ENCODE measurements at regions not wholly inside any gene's neighbourhood (a gene's known extent, or its start where the extent isn't known, plus 50 kb on each side); places are given as distances from the start of the nearest gene placed in this dataset.

DNA sequence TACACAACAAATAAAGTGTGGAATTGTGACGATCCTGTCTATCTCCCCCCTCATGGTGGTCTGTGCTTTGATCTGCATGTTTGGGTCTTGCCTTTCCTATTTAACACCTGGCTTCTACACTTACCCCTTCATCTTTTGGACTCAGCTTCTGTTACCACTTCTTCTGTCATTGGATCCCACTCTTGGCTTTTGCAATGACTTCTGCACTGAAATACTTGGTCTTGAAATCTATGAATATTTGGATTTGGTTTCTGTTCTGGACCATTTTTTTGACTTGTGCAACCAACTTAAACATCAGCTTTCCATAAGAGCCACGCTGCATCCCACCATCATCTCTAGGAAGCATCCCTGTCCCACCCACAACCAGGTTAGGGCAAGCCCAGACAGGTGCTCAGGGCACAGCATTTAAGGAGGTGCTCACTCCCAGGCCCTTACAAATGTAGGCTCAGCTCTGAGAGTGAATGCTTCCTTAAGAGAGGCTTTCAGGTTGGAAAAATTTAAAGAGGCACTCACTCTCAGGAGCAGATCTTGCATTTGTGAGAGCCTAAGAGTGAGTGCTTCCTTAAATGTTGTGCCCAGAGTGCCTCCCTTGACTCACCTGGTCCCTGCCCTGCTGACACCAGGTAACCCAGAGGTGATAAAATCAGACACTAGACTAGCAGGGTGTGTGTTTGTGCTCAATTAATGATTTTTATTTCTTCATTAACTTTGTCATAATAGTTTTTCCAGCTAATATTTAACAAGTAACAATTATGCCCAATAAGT, 124.5 kb upstream of the SH3BP4 start:
- FAIRE-seq: no peak
- TF ChIP-seq PAX5 (IDR thresholded peaks at IDR 0.05; ENCODE audit: insufficient read depth, low read length, severe bottlenecking): no peak
- TF ChIP-seq POU2F2 (IDR thresholded peaks at IDR 0.05; ENCODE audit: low read depth, low read length): no peak
- TF ChIP-seq SPI1 (IDR thresholded peaks at IDR 0.05; ENCODE audit: low read depth, low read length): no peak
- TF ChIP-seq POLR2A (IDR thresholded peaks at IDR 0.05; ENCODE audit: low read depth, low read length): no peak
- no peak for TF ChIP-seq TAF1 (IDR thresholded peaks at IDR 0.05; ENCODE audit: low read depth, low read length)
- TF ChIP-seq POLR2AphosphoS5 (IDR thresholded peaks at IDR 0.05; ENCODE audit: low read depth, low read length): no peak
- DNase-seq (ENCODE audit: insufficient read length, low spot score): no peak

GRCh38 chr2:234826681-234827080, 125.1 kb upstream of the SH3BP4 start:
- DNase-seq (ENCODE audit: insufficient read length, low spot score) (no peak), FAIRE-seq (no peak)
- TF ChIP-seq PAX5 (IDR thresholded peaks at IDR 0.05; ENCODE audit: insufficient read depth, low read length, severe bottlenecking): no peak
- no peak for TF ChIP-seq POU2F2 (IDR thresholded peaks at IDR 0.05; ENCODE audit: low read depth, low read length)
- TF ChIP-seq SPI1 (IDR thresholded peaks at IDR 0.05; ENCODE audit: low read depth, low read length): no peak
- no peak for TF ChIP-seq POLR2A (IDR thresholded peaks at IDR 0.05; ENCODE audit: low read depth, low read length)
- TF ChIP-seq POLR2AphosphoS5 (IDR thresholded peaks at IDR 0.05; ENCODE audit: low read depth, low read length): no peak

- DNase-seq (ENCODE audit: insufficient read length, low spot score): no peak
- no peak for FAIRE-seq
- no peak for TF ChIP-seq SPI1 (IDR thresholded peaks at IDR 0.05; ENCODE audit: low read depth, low read length)
- no peak for TF ChIP-seq POLR2A (IDR thresholded peaks at IDR 0.05; ENCODE audit: low read depth, low read length)
- no peak for TF ChIP-seq POU2F2 (IDR thresholded peaks at IDR 0.05; ENCODE audit: low read depth, low read length)
- no peak for TF ChIP-seq POLR2AphosphoS5 (IDR thresholded peaks at IDR 0.05; ENCODE audit: low read depth, low read length)
- TF ChIP-seq PAX5 (IDR thresholded peaks at IDR 0.05; ENCODE audit: insufficient read depth, low read length, severe bottlenecking): no peak
- no peak for TF ChIP-seq TAF1 (IDR thresholded peaks at IDR 0.05; ENCODE audit: low read depth, low read length)
Observed at GRCh38 chr2:234825616-234826015, 126.2 kb upstream of the SH3BP4 start.

GRCh38 chr2:234823877-234824376, 127.9 kb upstream of the SH3BP4 start:
- TF ChIP-seq TAF1 (IDR thresholded peaks at IDR 0.05; ENCODE audit: low read depth, low read length) (no peak), POLR2AphosphoS5 (IDR thresholded peaks at IDR 0.05; ENCODE audit: low read depth, low read length) (no peak), POU2F2 (IDR thresholded peaks at IDR 0.05; ENCODE audit: low read depth, low read length) (no peak), SPI1 (IDR thresholded peaks at IDR 0.05; ENCODE audit: low read depth, low read length) (no peak)
- FAIRE-seq (no peak), DNase-seq (ENCODE audit: insufficient read length, low spot score) (no peak)

DNA sequence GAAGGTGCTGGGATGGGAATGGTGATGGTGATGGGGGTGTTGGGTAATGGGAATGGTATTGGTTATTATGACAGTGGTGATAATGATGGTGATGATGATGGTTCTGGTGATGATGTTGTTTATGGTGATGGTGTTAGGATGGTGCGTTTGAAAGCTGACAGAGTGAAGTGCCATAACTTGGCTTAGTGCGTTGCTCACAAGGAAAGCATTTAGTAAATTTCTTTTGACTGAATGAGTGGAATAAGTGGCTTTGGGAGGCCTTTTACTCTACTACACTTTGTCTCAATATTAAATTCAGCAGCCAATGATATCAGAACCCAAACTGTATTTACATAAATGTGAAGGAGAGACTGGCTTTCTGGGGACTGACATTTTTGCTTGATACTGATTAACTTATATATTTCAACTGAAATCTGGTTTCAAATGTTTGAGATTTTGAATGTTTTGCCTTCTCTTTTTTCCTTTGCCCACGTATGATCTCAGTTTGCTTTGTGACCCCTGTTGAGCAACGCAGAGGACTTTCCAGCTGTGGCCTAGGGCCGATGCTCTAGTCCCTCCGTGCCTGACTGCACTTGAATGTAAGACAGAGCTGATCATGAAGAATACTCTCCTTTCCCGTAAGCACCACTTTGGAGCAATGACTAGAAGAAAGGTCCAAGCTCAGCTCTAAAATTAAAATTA, 128.5 kb upstream of the SH3BP4 start:
- no peak for DNase-seq (ENCODE audit: insufficient read length, low spot score)
- no peak for FAIRE-seq
- no peak for TF ChIP-seq POU2F2 (IDR thresholded peaks at IDR 0.05; ENCODE audit: low read depth, low read length)
- TF ChIP-seq POLR2AphosphoS5 (IDR thresholded peaks at IDR 0.05; ENCODE audit: low read depth, low read length): no peak
- no peak for TF ChIP-seq PAX5 (IDR thresholded peaks at IDR 0.05; ENCODE audit: insufficient read depth, low read length, severe bottlenecking)
- TF ChIP-seq POLR2A (IDR thresholded peaks at IDR 0.05; ENCODE audit: low read depth, low read length): no peak
- no peak for TF ChIP-seq TAF1 (IDR thresholded peaks at IDR 0.05; ENCODE audit: low read depth, low read length)
- no peak for TF ChIP-seq SPI1 (IDR thresholded peaks at IDR 0.05; ENCODE audit: low read depth, low read length)

DNA sequence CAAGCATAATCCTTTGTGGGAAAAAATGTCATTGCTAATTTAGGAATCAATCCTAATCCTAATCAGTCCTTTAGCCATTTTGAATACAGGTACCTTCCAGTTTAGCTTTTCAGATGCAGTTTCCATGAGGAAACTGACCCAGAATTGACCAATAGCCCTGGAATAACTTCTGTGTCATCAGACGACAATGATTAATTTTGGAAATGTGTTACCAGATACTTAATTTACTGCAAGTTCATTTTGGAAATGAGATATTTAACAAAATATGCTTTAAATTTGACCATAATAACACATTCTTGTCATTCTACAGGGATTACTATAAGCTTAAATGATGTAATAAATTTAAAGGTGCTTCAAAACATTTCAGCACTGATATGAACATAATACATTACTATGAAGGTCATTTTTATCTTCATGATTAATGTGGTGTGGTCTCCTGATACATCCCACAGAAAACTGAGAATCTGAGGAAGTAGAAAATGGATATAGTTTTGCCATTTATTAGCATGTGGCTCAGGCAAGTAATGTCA, 129.8 kb upstream of the SH3BP4 start:
- FAIRE-seq (no peak), DNase-seq (ENCODE audit: insufficient read length, low spot score) (no peak)
- no peak for TF ChIP-seq POLR2A (IDR thresholded peaks at IDR 0.05; ENCODE audit: low read depth, low read length)
- TF ChIP-seq TAF1 (IDR thresholded peaks at IDR 0.05; ENCODE audit: low read depth, low read length): no peak
- TF ChIP-seq PAX5 (IDR thresholded peaks at IDR 0.05; ENCODE audit: insufficient read depth, low read length, severe bottlenecking): no peak
- no peak for TF ChIP-seq POLR2AphosphoS5 (IDR thresholded peaks at IDR 0.05; ENCODE audit: low read depth, low read length)
- TF ChIP-seq SPI1 (IDR thresholded peaks at IDR 0.05; ENCODE audit: low read depth, low read length): no peak
- no peak for TF ChIP-seq POU2F2 (IDR thresholded peaks at IDR 0.05; ENCODE audit: low read depth, low read length)

- no peak for DNase-seq (ENCODE audit: insufficient read length, low spot score)
- no peak for FAIRE-seq
- TF ChIP-seq POU2F2 (IDR thresholded peaks at IDR 0.05; ENCODE audit: low read depth, low read length) (no peak), PAX5 (IDR thresholded peaks at IDR 0.05; ENCODE audit: insufficient read depth, low read length, severe bottlenecking) (no peak), POLR2AphosphoS5 (IDR thresholded peaks at IDR 0.05; ENCODE audit: low read depth, low read length) (no peak), POLR2A (IDR thresholded peaks at IDR 0.05; ENCODE audit: low read depth, low read length) (no peak), SPI1 (IDR thresholded peaks at IDR 0.05; ENCODE audit: low read depth, low read length) (no peak), TAF1 (IDR thresholded peaks at IDR 0.05; ENCODE audit: low read depth, low read length) (no peak)
Observed at GRCh38 chr2:234818937-234819336, 132.9 kb upstream of the SH3BP4 start.

GRCh38 chr2:234816491-234816890, 135.3 kb upstream of the SH3BP4 start:
- TF ChIP-seq PAX5 (IDR thresholded peaks at IDR 0.05; ENCODE audit: insufficient read depth, low read length, severe bottlenecking) (no peak), TAF1 (IDR thresholded peaks at IDR 0.05; ENCODE audit: low read depth, low read length) (no peak), SPI1 (IDR thresholded peaks at IDR 0.05; ENCODE audit: low read depth, low read length) (no peak), POLR2A (IDR thresholded peaks at IDR 0.05; ENCODE audit: low read depth, low read length) (no peak), POLR2AphosphoS5 (IDR thresholded peaks at IDR 0.05; ENCODE audit: low read depth, low read length) (no peak), POU2F2 (IDR thresholded peaks at IDR 0.05; ENCODE audit: low read depth, low read length) (no peak)
- FAIRE-seq (no peak), DNase-seq (ENCODE audit: insufficient read length, low spot score) (no peak)

DNA sequence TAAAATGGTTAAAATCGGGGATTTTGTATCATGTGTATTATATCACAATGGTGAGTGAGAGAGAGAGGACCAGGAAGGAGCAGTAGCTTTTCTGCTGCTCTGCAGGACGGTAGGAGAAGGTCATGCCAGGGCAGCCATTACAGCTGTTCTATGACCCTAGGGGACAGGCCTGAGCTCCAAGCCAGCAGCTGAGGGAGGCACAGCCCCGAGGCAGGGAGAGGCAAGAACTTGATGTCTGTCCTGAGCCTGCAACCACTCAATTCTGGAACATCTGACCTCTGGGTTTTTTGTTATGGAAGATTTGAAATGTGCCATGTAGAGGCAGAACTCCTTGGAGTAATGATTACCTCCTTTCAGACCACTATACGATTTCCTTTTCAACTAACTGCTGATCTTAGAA, 135.8 kb upstream of the SH3BP4 start:
- no peak for FAIRE-seq
- TF ChIP-seq POU2F2 (IDR thresholded peaks at IDR 0.05; ENCODE audit: low read depth, low read length) (no peak), TAF1 (IDR thresholded peaks at IDR 0.05; ENCODE audit: low read depth, low read length) (no peak), SPI1 (IDR thresholded peaks at IDR 0.05; ENCODE audit: low read depth, low read length) (no peak), PAX5 (IDR thresholded peaks at IDR 0.05; ENCODE audit: insufficient read depth, low read length, severe bottlenecking) (no peak), POLR2AphosphoS5 (IDR thresholded peaks at IDR 0.05; ENCODE audit: low read depth, low read length) (no peak), POLR2A (IDR thresholded peaks at IDR 0.05; ENCODE audit: low read depth, low read length) (no peak)
- no peak for DNase-seq (ENCODE audit: insufficient read length, low spot score)

Data from GM12891 (cell line).